B cell (primary cell): ENCODE measurements at regions not wholly inside any gene's neighbourhood (a gene's known extent, or its start where the extent isn't known, plus 50 kb on each side); places are given as distances from the start of the nearest gene placed in this dataset.

Source experiments
- ATAC-seq: fragments of 200-7000 bp; cut with Tn5 transposase; one replicate; pipeline ENCODE4 v1.10.0; 2021; ENCODE audit warnings: low read depth, mild to moderate bottlenecking, moderate number of reproducible peaks, moderate library complexity
- CTCF ChIA-PET: fragments of 350-600 bp; sonication (Branson Sonifier 250); formaldehyde crosslinking; loops from one replicate; lab custom pipeline; 2021; ENCODE audit warnings: antibody characterized with exemption, inconsistent platforms; lab: Charles Lee
- POLR2A ChIA-PET: fragments of 350-600 bp; sonication (Branson Sonifier 250); formaldehyde crosslinking; loops from one replicate; lab custom pipeline; 2021; ENCODE audit warnings: antibody characterized with exemption; lab: Charles Lee
- DNase-seq: peaks from one replicate; pipeline ENCODE4 v3.0.0; 2013
- H2AFZ ChIP-seq: 2 replicates; pipeline ENCODE4 v1.6.1; 2012; ENCODE audit warnings: mild to moderate bottlenecking, low read depth, low read length; ENCODE audit not compliant: insufficient read depth, poor library complexity, severe bottlenecking
- H3K27ac ChIP-seq, 2 donors: 1 replicate in 1 of 2; 2 replicates in 1 of 2; pipeline ENCODE4 v1.5.1; 2012 to 2013; ENCODE audit warnings: low read length in 2 of 2, mild to moderate bottlenecking in 2 of 2, moderate library complexity in 1 of 2
- H3K27me3 ChIP-seq, 4 experiments: fragments of 200-600 bp in 1 of 4; sonication (generic) in 1 of 4; replicated peaks in 1 of 4; 1 replicate in 2 of 4; 2 replicates in 2 of 4; pipeline versions ENCODE4 v1.6.1 to v1.7.0; 2013 to 2016; ENCODE audit warnings: low read length in 3 of 4, mild to moderate bottlenecking in 2 of 4, mixed read lengths in 1 of 4, moderate library complexity in 1 of 4; ENCODE audit not compliant: insufficient read depth in 4 of 4, control insufficient read depth in 3 of 4; ENCODE audit errors: control extremely low read depth in 1 of 4
- H3K36me3 ChIP-seq, 2 experiments: replicated peaks in 1 of 2; 1 replicate in 1 of 2; 2 replicates in 1 of 2; pipeline versions ENCODE4 v1.6.1 to v1.7.1; 2013; ENCODE audit warnings: low read length in 1 of 2; ENCODE audit not compliant: insufficient read depth in 2 of 2, control insufficient read depth in 1 of 2; ENCODE audit errors: control extremely low read depth in 1 of 2, extremely low read depth in 1 of 2
- H3K4me1 ChIP-seq, 2 donors: fragments of 200-600 bp in 1 of 2; sonication (generic) in 1 of 2; 1 replicate in 1 of 2; 2 replicates in 1 of 2; pipeline versions ENCODE4 v1.5.1 to v1.6.1; 2013 to 2017; ENCODE audit warnings: low read length in 2 of 2; ENCODE audit not compliant: control insufficient read depth in 2 of 2, insufficient read depth in 2 of 2
- H3K4me2 ChIP-seq: replicated peaks from 2 replicates; pipeline ENCODE3; 2012; ENCODE audit warnings: mild to moderate bottlenecking, low read depth, low read length; ENCODE audit not compliant: poor library complexity, severe bottlenecking
- H3K4me3 ChIP-seq, 5 experiments: fragments of 200-600 bp in 1 of 5; sonication (generic) in 1 of 5; 1 replicate in 3 of 5; 2 replicates in 2 of 5; pipeline versions ENCODE4 v1.5.1 to v1.7.0; 2011 to 2016; ENCODE audit warnings: low read length in 4 of 5, mild to moderate bottlenecking in 4 of 5, low read depth in 2 of 5, control low read depth in 1 of 5, moderate library complexity in 1 of 5; ENCODE audit not compliant: insufficient read depth in 1 of 5; ENCODE audit errors: control extremely low read depth in 1 of 5, extremely low read depth in 1 of 5
- H3K79me2 ChIP-seq: fragments of 200-600 bp; sonication (generic); one replicate; pipeline ENCODE4 v1.6.0; 2016; ENCODE audit warnings: low read length; ENCODE audit not compliant: control insufficient read depth, insufficient read depth
- H3K9ac ChIP-seq: fragments of 200-600 bp; sonication (generic); 2 replicates; pipeline ENCODE4 v1.6.1; 2017; ENCODE audit warnings: mild to moderate bottlenecking, low read length, moderate library complexity
- H3K9me3 ChIP-seq, 3 donors: one replicate each; pipeline versions ENCODE4 v1.6.1 to v1.7.1; 2013; ENCODE audit warnings: low read length in 2 of 3; ENCODE audit not compliant: control insufficient read depth in 2 of 3, insufficient read depth in 1 of 3; ENCODE audit errors: control extremely low read depth in 1 of 3
- H4K20me1 ChIP-seq: 2 replicates; pipeline ENCODE4 v1.6.0; 2012; ENCODE audit warnings: mild to moderate bottlenecking, low read length; ENCODE audit not compliant: insufficient read depth, control insufficient read depth, poor library complexity, severe bottlenecking
- H3K27ac Mint-ChIP-seq: one replicate; pipeline ENCODE4 v1.8.0; 2021; ENCODE audit warnings: mixed read lengths
- H3K27me3 Mint-ChIP-seq: one replicate; pipeline ENCODE4 v1.8.0; 2021; ENCODE audit warnings: mixed read lengths
- H3K4me1 Mint-ChIP-seq: one replicate; pipeline ENCODE4 v1.8.0; 2021; ENCODE audit warnings: mixed read lengths
- H3K4me3 Mint-ChIP-seq: one replicate; pipeline ENCODE4 v1.8.0; 2021; ENCODE audit warnings: mixed read lengths
- H3K9me3 Mint-ChIP-seq: one replicate; pipeline ENCODE4 v1.8.0; 2022; ENCODE audit warnings: mixed read lengths; ENCODE audit not compliant: insufficient read depth
- CTCF ChIP-seq: fragments of 200-600 bp; IDR thresholded peaks from one replicate; pipeline ENCODE4 v1.8.0; 2022; ENCODE audit warnings: antibody characterized with exemption, mild to moderate bottlenecking
- EZH2 ChIP-seq: IDR thresholded peaks from 2 replicates; pipeline ENCODE4 v1.6.1; 2012; ENCODE audit warnings: borderline replicate concordance, low read depth, mild to moderate bottlenecking, moderate library complexity, low read length; ENCODE audit not compliant: insufficient read depth, poor library complexity, severe bottlenecking
- WGBS: methylation state at CpG from one replicate; pipeline ENCODE4 v1.1.5; 2013; ENCODE audit warnings: missing lambda C conversion rate; ENCODE audit not compliant: insufficient coverage; 5-methylcytosine and 5-hydroxymethylcytosine counted together
- intact Hi-C: fragments of 100-400 bp; cut with micrococcal nuclease; formaldehyde crosslinking; loops from one replicate; pipeline ENCODE4 v1.10.0; 2022

- POLR2A ChIA-PET, result no interaction called here
- Histone ChIP-seq H3K9ac (no peak overlapping the region), H3K27ac (no peak overlapping the region), H3K4me1 (no peaks in the 10 kb centered on the region), H4K20me1 (no peaks in the 10 kb centered on the region), H2AFZ (no peak overlapping the region), H3K27me3 (no peaks in the 10 kb centered on the region), H3K79me2 (no peaks in the 10 kb centered on the region), H3K36me3 (no peaks in the 10 kb centered on the region), H3K9me3 (no peaks in the 10 kb centered on the region), H3K4me3 (no peak overlapping the region), H3K4me2 (no peak overlapping the region)
- intact Hi-C loops, result no loop called here
- Mint-ChIP-seq H3K9me3 (no peaks in the 10 kb centered on the region), H3K4me3 (no peak overlapping the region), H3K27ac (no peak overlapping the region), H3K27me3 (peaks cover 6% of the 10 kb centered on the region), H3K4me1 (no peaks in the 10 kb centered on the region)
- ATAC-seq (no peak), DNase-seq (no peak)
- WGBS, result 80% methylated on average over 3 of the region's 7 CpGs
- no peak for TF ChIP-seq CTCF
- CTCF ChIA-PET, result no interaction called here
Measured at GRCh38 chrX:39464253-39464652, 633.5 kb downstream of the BCOR start.

GRCh38 chrX:39465467-39465866 is 632.3 kb downstream of the BCOR start:
- Mint-ChIP-seq H3K27ac (no peak overlapping the region), H3K4me1 (no peaks in the 10 kb centered on the region), H3K4me3 (no peak overlapping the region), H3K27me3 (peaks cover 6% of the 10 kb centered on the region), H3K9me3 (no peaks in the 10 kb centered on the region)
- Histone ChIP-seq H3K4me2 (no peak overlapping the region), H3K9me3 (no peaks in the 10 kb centered on the region), H3K4me1 (no peaks in the 10 kb centered on the region), H3K4me3 (no peak overlapping the region), H2AFZ (no peak overlapping the region), H3K27ac (no peak overlapping the region), H3K36me3 (no peaks in the 10 kb centered on the region), H4K20me1 (no peaks in the 10 kb centered on the region), H3K79me2 (no peaks in the 10 kb centered on the region), H3K27me3 (no peaks in the 10 kb centered on the region), H3K9ac (no peak overlapping the region)
- CTCF ChIA-PET, result no interaction called here
- no peak for DNase-seq
- intact Hi-C loops, result no loop called here
- 98% methylated on average over 7 of the region's 13 CpGs for WGBS
- no peak for TF ChIP-seq CTCF
- TF ChIP-seq EZH2, result no peak
- ATAC-seq, result no peak
- POLR2A ChIA-PET, result no interaction called here
